Peyer's patch (tissue), 4 donors: ENCODE measurements at regions not wholly inside any gene's neighbourhood (a gene's known extent, or its start where the extent isn't known, plus 50 kb on each side); places are given as distances from the start of the nearest gene placed in this dataset.

Experiments
- POLR2A ChIP-seq, 2 donors: fragments of 450-650 bp; IDR thresholded peaks; one replicate each; pipeline ENCODE4 v1.5.1; 2017; ENCODE audit warnings: antibody characterized with exemption in 2 of 2, mild to moderate bottlenecking in 2 of 2, moderate library complexity in 2 of 2
- TF ChIP-seq, protein P1 (sequence below), 6 experiments: fragments of 450-650 bp in 4 of 6; fragments of 200-600 bp in 2 of 6; sonication (generic) in 1 of 6; IDR thresholded peaks; one replicate each; pipeline ENCODE4 v1.5.1; 2017 to 2019; ENCODE audit warnings: antibody characterized with exemption in 6 of 6, mild to moderate bottlenecking in 3 of 6, moderate library complexity in 1 of 6

GRCh38 chr13:64819081-64819480 lies 2411.1 kb downstream of the PCDH9 start:
- TF ChIP-seq, protein P1, sequence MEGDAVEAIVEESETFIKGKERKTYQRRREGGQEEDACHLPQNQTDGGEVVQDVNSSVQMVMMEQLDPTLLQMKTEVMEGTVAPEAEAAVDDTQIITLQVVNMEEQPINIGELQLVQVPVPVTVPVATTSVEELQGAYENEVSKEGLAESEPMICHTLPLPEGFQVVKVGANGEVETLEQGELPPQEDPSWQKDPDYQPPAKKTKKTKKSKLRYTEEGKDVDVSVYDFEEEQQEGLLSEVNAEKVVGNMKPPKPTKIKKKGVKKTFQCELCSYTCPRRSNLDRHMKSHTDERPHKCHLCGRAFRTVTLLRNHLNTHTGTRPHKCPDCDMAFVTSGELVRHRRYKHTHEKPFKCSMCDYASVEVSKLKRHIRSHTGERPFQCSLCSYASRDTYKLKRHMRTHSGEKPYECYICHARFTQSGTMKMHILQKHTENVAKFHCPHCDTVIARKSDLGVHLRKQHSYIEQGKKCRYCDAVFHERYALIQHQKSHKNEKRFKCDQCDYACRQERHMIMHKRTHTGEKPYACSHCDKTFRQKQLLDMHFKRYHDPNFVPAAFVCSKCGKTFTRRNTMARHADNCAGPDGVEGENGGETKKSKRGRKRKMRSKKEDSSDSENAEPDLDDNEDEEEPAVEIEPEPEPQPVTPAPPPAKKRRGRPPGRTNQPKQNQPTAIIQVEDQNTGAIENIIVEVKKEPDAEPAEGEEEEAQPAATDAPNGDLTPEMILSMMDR (IDR thresholded peaks at IDR 0.05), result no peak
- TF ChIP-seq POLR2A (IDR thresholded peaks at IDR 0.05), result no peak
